IMR-90 (cell line): ENCODE measurements at regions not wholly inside any gene's neighbourhood (a gene's known extent, or its start where the extent isn't known, plus 50 kb on each side); places are given as distances from the start of the nearest gene placed in this dataset.
"Not testable (repeated sequence)": the region's sequence is repeated elsewhere in the genome, so short reads cannot be mapped to it uniquely, and the experiment has no call there.

ENCODE experiments used
- ATAC-seq: fragments of 200-7000 bp; cut with Tn5 transposase; 2 replicates; pipeline ENCODE4 v1.9.1; 2020; ENCODE audit warnings: low read depth, mild to moderate bottlenecking, moderate library complexity
- BruUV-seq: library from RNA; stranded (reverse); fragments of 400-500 nt; replicated peaks from 2 replicates; lab custom pipeline; 2021; lab: Mats Ljungman, UMichigan
- CTCF ChIA-PET: fragments of 300-600 bp; formaldehyde crosslinking; extraction: SDS; loops from one replicate; lab custom pipeline; 2021; ENCODE audit warnings: antibody characterized with exemption; lab: Yijun Ruan, JAX
- POLR2A ChIA-PET: fragments of 300-600 bp; sonication (Branson Sonifier 250); formaldehyde crosslinking; loops from one replicate; lab custom pipeline; 2022; ENCODE audit warnings: antibody characterized with exemption; ENCODE audit not compliant: unreplicated experiment; lab: Charles Lee
- DNase-seq: peaks from one replicate; pipeline ENCODE4 v3.0.0; 2013
- H2AFZ ChIP-seq: replicated peaks from 2 replicates; pipeline ENCODE3; 2013; ENCODE audit warnings: low read length, mild to moderate bottlenecking; ENCODE audit not compliant: poor library complexity
- H2AK5ac ChIP-seq: 2 replicates; pipeline ENCODE4 v1.6.1; 2013; ENCODE audit warnings: low read depth, low read length, inconsistent platforms
- H2AK9ac ChIP-seq: replicated peaks from 2 replicates; pipeline ENCODE3; 2013; ENCODE audit warnings: mild to moderate bottlenecking, low read depth, low read length, moderate library complexity; ENCODE audit not compliant: poor library complexity
- H2BK120ac ChIP-seq: 2 replicates; pipeline ENCODE4 v1.6.1; 2013; ENCODE audit warnings: low read depth, low read length, inconsistent platforms
- H2BK15ac ChIP-seq: 3 replicates; pipeline ENCODE4 v1.6.1; 2013; ENCODE audit warnings: low read depth, low read length, inconsistent platforms
- H2BK20ac ChIP-seq: 2 replicates; pipeline ENCODE4 v1.6.1; 2013; ENCODE audit warnings: low read depth, mild to moderate bottlenecking, inconsistent platforms, low read length, moderate library complexity
- H2BK5ac ChIP-seq: 2 replicates; pipeline ENCODE4 v1.6.1; 2013; ENCODE audit warnings: mild to moderate bottlenecking, low read depth, low read length, inconsistent platforms; ENCODE audit not compliant: poor library complexity, severe bottlenecking
- H3K14ac ChIP-seq: replicated peaks from 2 replicates; pipeline ENCODE4 v1.6.1; 2013; ENCODE audit warnings: low read depth, low read length, inconsistent platforms
- H3K18ac ChIP-seq: 2 replicates; pipeline ENCODE4 v1.6.1; 2013; ENCODE audit warnings: low read depth, low read length, control low read depth
- H3K23ac ChIP-seq: 2 replicates; pipeline ENCODE4 v1.6.1; 2013; ENCODE audit warnings: low read depth, low read length, inconsistent platforms
- H3K27ac ChIP-seq: 2 replicates; pipeline ENCODE4 v1.5.1; 2013; ENCODE audit warnings: mild to moderate bottlenecking, control low read depth, low read length; ENCODE audit not compliant: insufficient read depth
- H3K27me3 ChIP-seq: 2 replicates; pipeline ENCODE4 v1.6.1; 2013; ENCODE audit warnings: low read length; ENCODE audit not compliant: control insufficient read depth, insufficient read depth
- H3K36me3 ChIP-seq: 2 replicates; pipeline ENCODE4 v1.6.1; 2013; ENCODE audit warnings: low read length, mixed read lengths; ENCODE audit not compliant: control insufficient read depth, insufficient read depth
- H3K4ac ChIP-seq: 2 replicates; pipeline ENCODE4 v1.6.1; 2013; ENCODE audit warnings: low read depth, low read length, inconsistent platforms
- H3K4me1 ChIP-seq: 2 replicates; pipeline ENCODE4 v1.6.1; 2013; ENCODE audit warnings: low read length, mixed read lengths; ENCODE audit not compliant: control insufficient read depth, insufficient read depth
- H3K4me2 ChIP-seq: 2 replicates; pipeline ENCODE4 v1.6.1; 2013; ENCODE audit warnings: low read depth, mild to moderate bottlenecking, control low read depth, low read length, moderate library complexity
- H3K4me3 ChIP-seq: 2 replicates; pipeline ENCODE4 v1.5.1; 2013; ENCODE audit warnings: low read depth, mild to moderate bottlenecking, control low read depth, low read length, moderate library complexity; ENCODE audit not compliant: insufficient read depth
- H3K56ac ChIP-seq: 2 replicates; pipeline ENCODE4 v1.6.1; 2013; ENCODE audit warnings: low read length, inconsistent platforms; ENCODE audit not compliant: insufficient read depth; ENCODE audit errors: extremely low read depth
- H3K79me1 ChIP-seq, 2 experiments: 2 replicates each; pipeline ENCODE4 v1.6.1; 2013; ENCODE audit warnings: low read length in 2 of 2, inconsistent platforms in 1 of 2, low read depth in 1 of 2
- H3K9ac ChIP-seq: 2 replicates; pipeline ENCODE4 v1.6.1; 2013; ENCODE audit warnings: low read depth, low read length, control low read depth
- H3K9me1 ChIP-seq: 2 replicates; pipeline ENCODE4 v1.6.1; 2013; ENCODE audit warnings: low read length, inconsistent platforms; ENCODE audit not compliant: insufficient read depth
- H3K9me3 ChIP-seq: 2 replicates; pipeline ENCODE4 v1.6.1; 2013; ENCODE audit warnings: low read length; ENCODE audit not compliant: control insufficient read depth, insufficient read depth
- H4K20me1 ChIP-seq: 2 replicates; pipeline ENCODE4 v1.6.1; 2013; ENCODE audit warnings: low read length, inconsistent platforms; ENCODE audit not compliant: insufficient read depth
- H4K5ac ChIP-seq: 2 replicates; pipeline ENCODE4 v1.6.1; 2013; ENCODE audit warnings: mild to moderate bottlenecking, low read depth, low read length, control low read depth
- H4K8ac ChIP-seq, 2 experiments: 2 replicates each; pipeline ENCODE4 v1.6.1; 2013; ENCODE audit warnings: low read depth in 2 of 2, low read length in 2 of 2, control low read depth in 1 of 2, inconsistent platforms in 1 of 2
- H4K91ac ChIP-seq: 2 replicates; pipeline ENCODE4 v1.6.1; 2013; ENCODE audit warnings: low read depth, low read length, inconsistent platforms; ENCODE audit not compliant: insufficient read depth
- WGBS, 2 experiments: methylation state at CpG; one replicate each; pipeline versions ENCODE4 v1.1.5 to v1.1.7; 2013; ENCODE audit warnings: missing lambda C conversion rate in 2 of 2; ENCODE audit not compliant: insufficient read length in 1 of 2; ENCODE audit errors: extremely low coverage in 2 of 2; 5-methylcytosine and 5-hydroxymethylcytosine counted together
- dilution Hi-C: fragments of 300-500 bp; cut with HindIII; formaldehyde crosslinking; loops from one replicate; pipeline ENCODE4 v1.14.3; 2018; ENCODE audit warnings: low sequenced_read_pairs; ENCODE audit not compliant: unreplicated experiment
- in situ Hi-C: fragments of 300-500 bp; cut with MboI; formaldehyde crosslinking; loops from 3 replicates; pipeline ENCODE4 v1.14.3; 2019; ENCODE audit warnings: low sequenced_read_pairs, inconsistent platforms, mixed read lengths
- intact Hi-C: fragments of 100-400 bp; cut with micrococcal nuclease; formaldehyde crosslinking; loops from 2 replicates; pipeline ENCODE4 v1.10.0; 2022

- in situ Hi-C loops, H3K4ac ChIP-seq, H2AK5ac ChIP-seq, dilution Hi-C loops, intact Hi-C loops, H3K4me3 ChIP-seq, H2BK5ac ChIP-seq, H3K56ac ChIP-seq, H3K27ac ChIP-seq, H2BK120ac ChIP-seq, H3K9me1 ChIP-seq, H2AK9ac ChIP-seq, H4K91ac ChIP-seq, H3K4me2 ChIP-seq, ATAC-seq, CTCF ChIA-PET, H3K27me3 ChIP-seq, H3K9ac ChIP-seq, H3K18ac ChIP-seq, H3K23ac ChIP-seq, H4K8ac ChIP-seq, H3K9me3 ChIP-seq, H4K5ac ChIP-seq, POLR2A ChIA-PET, BruUV-seq, H3K36me3 ChIP-seq, H2BK15ac ChIP-seq, H3K14ac ChIP-seq, H2AFZ ChIP-seq, H4K20me1 ChIP-seq, H2BK20ac ChIP-seq, H3K4me1 ChIP-seq, DNase-seq, H3K79me1 ChIP-seq: not testable (repeated sequence)
- 44% methylated on average over 3 of the region's 7 CpGs; no CpG with 5 or more reads in 1 of the 2 experiments for whole genome bisulfite sequencing, 2 experiments
These were observed 61.7 kb downstream of the RHOU start for GRCh38 chr1:228796945-228797344.
